H9 (cell line): ENCODE measurements at regions not wholly inside any gene's neighbourhood (a gene's known extent, or its start where the extent isn't known, plus 50 kb on each side); places are given as distances from the start of the nearest gene placed in this dataset.

Source experiments
- DNase-seq: peaks from one replicate; pipeline ENCODE4 v3.0.0-alpha.2; 2017
- H2AFZ ChIP-seq: one replicate; pipeline ENCODE4 v1.6.1; 2013; ENCODE audit warnings: mild to moderate bottlenecking, low read length, control low read depth, moderate library complexity
- H2AK5ac ChIP-seq: 2 replicates; pipeline ENCODE4 v1.6.1; 2013; ENCODE audit warnings: low read length, control low read depth, mixed read lengths; ENCODE audit not compliant: insufficient read length
- H2BK120ac ChIP-seq: one replicate; pipeline ENCODE4 v1.6.1; 2013; ENCODE audit warnings: low read depth, mild to moderate bottlenecking, low read length, control low read depth, inconsistent platforms; ENCODE audit not compliant: poor library complexity, severe bottlenecking
- H2BK12ac ChIP-seq: 2 replicates; pipeline ENCODE4 v1.6.1; 2013; ENCODE audit warnings: low read length, control low read depth, mixed read lengths, low read depth; ENCODE audit not compliant: insufficient read length
- H2BK15ac ChIP-seq: 2 replicates; pipeline ENCODE4 v1.6.1; 2013; ENCODE audit warnings: low read depth, low read length, control low read depth
- H2BK20ac ChIP-seq: one replicate; pipeline ENCODE4 v1.6.1; 2013; ENCODE audit warnings: low read depth, mild to moderate bottlenecking, low read length, control low read depth, inconsistent platforms; ENCODE audit not compliant: poor library complexity, severe bottlenecking
- H2BK5ac ChIP-seq: 2 replicates; pipeline ENCODE4 v1.6.1; 2013; ENCODE audit warnings: low read length, control low read depth, mixed read lengths; ENCODE audit not compliant: insufficient read length
- H3K14ac ChIP-seq: 2 replicates; pipeline ENCODE4 v1.6.1; 2013; ENCODE audit warnings: low read length, control low read depth; ENCODE audit not compliant: insufficient read depth
- H3K18ac ChIP-seq: 2 replicates; pipeline ENCODE4 v1.6.1; 2013; ENCODE audit warnings: low read depth, mild to moderate bottlenecking, mixed read lengths, low read length, control low read depth; ENCODE audit not compliant: insufficient read length
- H3K23ac ChIP-seq: 2 replicates; pipeline ENCODE4 v1.6.1; 2013; ENCODE audit warnings: low read length, control low read depth, mixed read lengths, low read depth; ENCODE audit not compliant: insufficient read length
- H3K23me2 ChIP-seq: 2 replicates; pipeline ENCODE4 v1.6.1; 2013; ENCODE audit warnings: low read depth, mild to moderate bottlenecking, mixed read lengths, low read length, control low read depth; ENCODE audit not compliant: insufficient read length, poor library complexity, severe bottlenecking
- H3K27ac ChIP-seq: 2 replicates; pipeline ENCODE4 v1.5.1; 2013; ENCODE audit warnings: low read length, control low read depth, mixed read lengths, low read depth; ENCODE audit not compliant: insufficient read length
- H3K27me3 ChIP-seq: 2 replicates; pipeline ENCODE4 v1.6.1; 2013; ENCODE audit warnings: low read length, control low read depth, inconsistent platforms; ENCODE audit not compliant: insufficient read depth
- H3K4ac ChIP-seq: 2 replicates; pipeline ENCODE4 v1.6.1; 2013; ENCODE audit warnings: low read depth, mild to moderate bottlenecking, control low read depth, inconsistent platforms, low read length, moderate library complexity
- H3K4me1 ChIP-seq: 2 replicates; pipeline ENCODE4 v1.6.1; 2013; ENCODE audit warnings: low read length, control low read depth, inconsistent platforms; ENCODE audit not compliant: insufficient read depth
- H3K4me2 ChIP-seq: 2 replicates; pipeline ENCODE4 v1.6.1; 2013; ENCODE audit warnings: low read length, control low read depth, mixed read lengths; ENCODE audit not compliant: insufficient read length, insufficient read depth
- H3K56ac ChIP-seq: 2 replicates; pipeline ENCODE4 v1.6.1; 2013; ENCODE audit warnings: low read depth, mild to moderate bottlenecking, mixed read lengths, low read length, control low read depth; ENCODE audit not compliant: insufficient read length
- H3K79me1 ChIP-seq: 2 replicates; pipeline ENCODE4 v1.6.1; 2013; ENCODE audit warnings: low read depth, mild to moderate bottlenecking, moderate library complexity, low read length, control low read depth, inconsistent platforms; ENCODE audit not compliant: insufficient read depth, poor library complexity, severe bottlenecking
- H3K79me2 ChIP-seq: 2 replicates; pipeline ENCODE4 v1.6.1; 2013; ENCODE audit warnings: low read length, control low read depth, inconsistent platforms; ENCODE audit not compliant: insufficient read depth
- H3K9ac ChIP-seq: 2 replicates; pipeline ENCODE4 v1.6.1; 2013; ENCODE audit warnings: low read length, control low read depth, mixed read lengths; ENCODE audit not compliant: insufficient read length; ENCODE audit errors: extremely low read depth
- H3K9me3 ChIP-seq: one replicate; pipeline ENCODE4 v1.6.1; 2013; ENCODE audit warnings: low read depth, low read length, inconsistent platforms; ENCODE audit not compliant: control insufficient read depth
- H3T11ph ChIP-seq: one replicate; pipeline ENCODE4 v1.6.1; 2013; ENCODE audit warnings: mild to moderate bottlenecking, low read length, control low read depth, inconsistent platforms
- H4K20me1 ChIP-seq: one replicate; pipeline ENCODE4 v1.6.1; 2013; ENCODE audit not compliant: control insufficient read depth, insufficient read length, insufficient read depth
- H4K5ac ChIP-seq: 2 replicates; pipeline ENCODE4 v1.6.1; 2013; ENCODE audit warnings: low read depth, mild to moderate bottlenecking, mixed read lengths, low read length, control low read depth; ENCODE audit not compliant: insufficient read length
- H4K8ac ChIP-seq: replicated peaks from 2 replicates; pipeline ENCODE4 v1.6.1; 2013; ENCODE audit warnings: low read length, control low read depth, mixed read lengths, low read depth; ENCODE audit not compliant: insufficient read length
- H4K91ac ChIP-seq: 2 replicates; pipeline ENCODE4 v1.6.1; 2013; ENCODE audit warnings: low read depth, mild to moderate bottlenecking, moderate library complexity, mixed read lengths, low read length, control low read depth; ENCODE audit not compliant: insufficient read length
- H3K27ac Mint-ChIP-seq, 3 experiments: 2 replicates in 2 of 3; 3 replicates in 1 of 3; pipeline ENCODE4 v1.8.0; 2020 to 2021; ENCODE audit warnings: mixed read lengths in 3 of 3, mild to moderate bottlenecking in 1 of 3, moderate library complexity in 1 of 3
- H3K27me3 Mint-ChIP-seq: 2 replicates; pipeline ENCODE4 v1.8.0; 2021; ENCODE audit warnings: low read depth, mild to moderate bottlenecking, moderate library complexity, mixed read lengths
- H3K36me3 Mint-ChIP-seq, 3 experiments: 2 replicates in 2 of 3; 3 replicates in 1 of 3; pipeline ENCODE4 v1.8.0; 2020 to 2021; ENCODE audit warnings: low read depth in 3 of 3, mixed read lengths in 3 of 3; ENCODE audit not compliant: insufficient read depth in 1 of 3
- H3K4me1 Mint-ChIP-seq, 2 experiments: 2 replicates each; pipeline ENCODE4 v1.8.0; 2020; ENCODE audit warnings: mixed read lengths in 2 of 2
- H3K4me3 Mint-ChIP-seq, 2 experiments: 2 replicates in 1 of 2; 3 replicates in 1 of 2; pipeline ENCODE4 v1.8.0; 2020 to 2021; ENCODE audit warnings: mild to moderate bottlenecking in 2 of 2, mixed read lengths in 2 of 2, moderate library complexity in 1 of 2
- H3K9me3 Mint-ChIP-seq, 2 experiments: 2 replicates in 1 of 2; 3 replicates in 1 of 2; pipeline ENCODE4 v1.8.0; 2020; ENCODE audit warnings: mild to moderate bottlenecking in 2 of 2, mixed read lengths in 2 of 2, moderate library complexity in 1 of 2
- TF ChIP-seq, protein P1 (sequence below): fragments of 200-600 bp; sonication (generic); conservative IDR thresholded peaks from 3 replicates; pipeline ENCODE4 v1.8.0; 2021; ENCODE audit warnings: antibody characterized with exemption, mild to moderate bottlenecking

DNA sequence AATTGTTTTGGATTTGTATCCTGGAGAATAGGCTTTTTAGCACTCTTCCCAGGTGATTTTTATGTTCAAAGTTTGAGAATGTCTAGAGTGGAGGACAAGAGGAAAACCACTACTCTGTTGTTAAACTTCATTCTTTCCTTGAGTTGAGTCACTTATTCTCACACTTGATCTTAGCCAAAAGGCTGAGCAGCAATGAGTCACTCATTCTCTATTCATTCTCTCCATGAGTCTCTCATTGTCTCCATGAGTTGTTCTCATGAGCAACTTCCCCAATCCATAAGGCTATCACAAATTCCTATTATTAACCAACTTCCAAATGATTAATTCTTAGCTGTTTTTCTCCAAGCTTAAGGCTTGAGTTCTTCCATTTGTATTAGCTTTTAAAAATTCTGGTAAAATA lies 1393.3 kb downstream of the CDH8 start:
- Histone ChIP-seq H3K27ac (no peak overlapping the region), H2BK5ac (no peak overlapping the region), H3K14ac (no peak overlapping the region), H3K18ac (no peak overlapping the region), H2AK5ac (no peak overlapping the region), H4K91ac (no peak overlapping the region), H2BK12ac (no peak overlapping the region), H3K9ac (no peak overlapping the region), H3K9me3 (no peaks in the 10 kb centered on the region), H3K56ac (no peak overlapping the region), H2BK120ac (no peak overlapping the region), H3K79me1 (no peaks in the 10 kb centered on the region), H3K4ac (no peak overlapping the region), H3K23me2 (no peaks in the 10 kb centered on the region), H2BK20ac (no peak overlapping the region), H4K8ac (no peak overlapping the region), H2AFZ (no peak overlapping the region), H4K20me1 (no peaks in the 10 kb centered on the region), H3K4me1 (no peaks in the 10 kb centered on the region), H3K79me2 (no peaks in the 10 kb centered on the region), H3K27me3 (no peaks in the 10 kb centered on the region), H4K5ac (no peak overlapping the region), H3K23ac (no peak overlapping the region), H2BK15ac (no peak overlapping the region), H3T11ph (no peak overlapping the region), H3K4me2 (no peak overlapping the region)
- H3K4me1 Mint-ChIP-seq, result peaks cover 12 to 17% of the 10 kb centered on the region in 2 experiments
- no peaks in the 10 kb centered on the region for H3K27me3 Mint-ChIP-seq
- no peak overlapping the region for H3K4me3 Mint-ChIP-seq
- H3K36me3 Mint-ChIP-seq, result no peaks in the 10 kb centered on the region; a peak in 1 of 7 replicates
- no peak overlapping the region for H3K27ac Mint-ChIP-seq
- no peak for DNase-seq
- TF ChIP-seq, protein P1, sequence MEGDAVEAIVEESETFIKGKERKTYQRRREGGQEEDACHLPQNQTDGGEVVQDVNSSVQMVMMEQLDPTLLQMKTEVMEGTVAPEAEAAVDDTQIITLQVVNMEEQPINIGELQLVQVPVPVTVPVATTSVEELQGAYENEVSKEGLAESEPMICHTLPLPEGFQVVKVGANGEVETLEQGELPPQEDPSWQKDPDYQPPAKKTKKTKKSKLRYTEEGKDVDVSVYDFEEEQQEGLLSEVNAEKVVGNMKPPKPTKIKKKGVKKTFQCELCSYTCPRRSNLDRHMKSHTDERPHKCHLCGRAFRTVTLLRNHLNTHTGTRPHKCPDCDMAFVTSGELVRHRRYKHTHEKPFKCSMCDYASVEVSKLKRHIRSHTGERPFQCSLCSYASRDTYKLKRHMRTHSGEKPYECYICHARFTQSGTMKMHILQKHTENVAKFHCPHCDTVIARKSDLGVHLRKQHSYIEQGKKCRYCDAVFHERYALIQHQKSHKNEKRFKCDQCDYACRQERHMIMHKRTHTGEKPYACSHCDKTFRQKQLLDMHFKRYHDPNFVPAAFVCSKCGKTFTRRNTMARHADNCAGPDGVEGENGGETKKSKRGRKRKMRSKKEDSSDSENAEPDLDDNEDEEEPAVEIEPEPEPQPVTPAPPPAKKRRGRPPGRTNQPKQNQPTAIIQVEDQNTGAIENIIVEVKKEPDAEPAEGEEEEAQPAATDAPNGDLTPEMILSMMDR, result no peak
- H3K9me3 Mint-ChIP-seq, result no peaks in the 10 kb centered on the region
